GM21619 (cell line): ENCODE measurements at regions not wholly inside any gene's neighbourhood (a gene's known extent, or its start where the extent isn't known, plus 50 kb on each side); places are given as distances from the start of the nearest gene placed in this dataset.

Experiments
- ATAC-seq: cut with Tn5 transposase; IDR thresholded peaks from one replicate; pipeline ENCODE4 v1.9.1; 2021; ENCODE audit not compliant: unreplicated experiment

- ATAC-seq, result no peak
These were observed 487.9 kb downstream of the NPHP4 start for GRCh38 chr1:5504364-5504740.

GRCh38 chr1:5503556-5504363 lies 488.5 kb downstream of the NPHP4 start:
- ATAC-seq, result no peak

GRCh38 chr1:5502311-5503194 lies 489.7 kb downstream of the NPHP4 start:
- ATAC-seq, result no peak

GRCh38 chr1:5501206-5501930 lies 490.9 kb downstream of the NPHP4 start:
- no peak for ATAC-seq

GRCh38 chr1:5500541-5500940 lies 491.7 kb downstream of the NPHP4 start:
- no peak for ATAC-seq

GRCh38 chr1:5497503-5497902 lies 494.7 kb downstream of the NPHP4 start:
- no peak for ATAC-seq

GRCh38 chr1:5495596-5496410 lies 496.4 kb downstream of the NPHP4 start:
- ATAC-seq, result no peak

GRCh38 chr1:5494518-5494917 lies 497.7 kb downstream of the NPHP4 start:
- no peak for ATAC-seq

- no peak for ATAC-seq
These were observed 498.3 kb downstream of the NPHP4 start for GRCh38 chr1:5493851-5494311.

GRCh38 chr1:5493275-5493674 lies 498.9 kb downstream of the NPHP4 start:
- no peak for ATAC-seq

GRCh38 chr1:5492846-5493245 lies 499.4 kb downstream of the NPHP4 start:
- ATAC-seq, result no peak

GRCh38 chr1:5491207-5491904 lies 500.9 kb downstream of the NPHP4 start:
- no peak for ATAC-seq

GRCh38 chr1:5490635-5491034 lies 501.6 kb downstream of the NPHP4 start:
- ATAC-seq, result no peak

GRCh38 chr1:5488448-5488847 lies 503.8 kb downstream of the NPHP4 start:
- ATAC-seq, result no peak

- no peak for ATAC-seq
These were observed 506.1 kb downstream of the NPHP4 start for GRCh38 chr1:5485968-5486696.

GRCh38 chr1:5485436-5485835 lies 506.8 kb downstream of the NPHP4 start:
- no peak for ATAC-seq

- ATAC-seq, result no peak
These were observed 507.6 kb downstream of the NPHP4 start for GRCh38 chr1:5484451-5485165.

GRCh38 chr1:5481889-5482288 lies 510.3 kb downstream of the NPHP4 start:
- no peak for ATAC-seq

GRCh38 chr1:5480906-5481305 lies 511.3 kb downstream of the NPHP4 start:
- ATAC-seq, result no peak
